GM12865 (cell line): ENCODE measurements at regions not wholly inside any gene's neighbourhood (a gene's known extent, or its start where the extent isn't known, plus 50 kb on each side); places are given as distances from the start of the nearest gene placed in this dataset.

Source experiments
- DNase-seq: peaks from one replicate; pipeline ENCODE4 v3.0.0; 2010; ENCODE audit warnings: low read depth
- H3K4me3 ChIP-seq: 2 replicates; pipeline ENCODE4 v1.5.1; 2011; ENCODE audit warnings: mild to moderate bottlenecking, low read depth, low read length, control low read depth
- CTCF ChIP-seq: IDR thresholded peaks from 2 replicates; pipeline ENCODE4 v1.5.1; 2011; ENCODE audit warnings: low read length, control low read depth, low read depth, inconsistent platforms; ENCODE audit not compliant: insufficient read depth; ENCODE audit errors: missing control alignments

GRCh38 chr6:44705596-44705995, 318.1 kb downstream of the CDC5L start:
- no peak for DNase-seq
- H3K4me3 ChIP-seq: no peak overlapping the region
- TF ChIP-seq CTCF: no peak

- no peak for DNase-seq
- no peak for TF ChIP-seq CTCF
- no peak overlapping the region for H3K4me3 ChIP-seq
Observed at GRCh38 chr6:44706011-44706410, 318.5 kb downstream of the CDC5L start.

- DNase-seq: no peak
- no peak overlapping the region for H3K4me3 ChIP-seq
- TF ChIP-seq CTCF: no peak
Observed at GRCh38 chr6:44708208-44708607, 320.7 kb downstream of the CDC5L start.

- no peak for DNase-seq
- TF ChIP-seq CTCF: no peak
Observed at GRCh38 chr6:44712353-44713111, 325.0 kb downstream of the CDC5L start.

GRCh38 chr6:44715188-44715587, 327.7 kb downstream of the CDC5L start:
- H3K4me3 ChIP-seq: no peak overlapping the region
- no peak for DNase-seq
- TF ChIP-seq CTCF: no peak

More at GRCh38 chr6:44712353-44713111, 325.0 kb downstream of the CDC5L start:
- H3K4me3 ChIP-seq: no peak overlapping the region

GRCh38 chr6:44715925-44716324, 328.4 kb downstream of the CDC5L start:
- TF ChIP-seq CTCF: no peak
- DNase-seq: no peak
- no peak overlapping the region for H3K4me3 ChIP-seq

GRCh38 chr6:44717431-44717830, 329.9 kb downstream of the CDC5L start:
- no peak overlapping the region for H3K4me3 ChIP-seq
- no peak for TF ChIP-seq CTCF
- DNase-seq: no peak
